Type B pancreatic cell (in vitro differentiated cells): ENCODE measurements at regions not wholly inside any gene's neighbourhood (a gene's known extent, or its start where the extent isn't known, plus 50 kb on each side); places are given as distances from the start of the nearest gene placed in this dataset.

Experiments used
- DNase-seq: peaks from one replicate; pipeline ENCODE4 v3.0.0; 2021; ENCODE audit warnings: mixed read lengths; ENCODE audit not compliant: unreplicated experiment; ENCODE audit errors: extremely low spot score
- H3K27ac Mint-ChIP-seq: 2 replicates; pipeline ENCODE4 v1.8.0; 2021; ENCODE audit warnings: mild to moderate bottlenecking, mixed read lengths
- H3K27me3 Mint-ChIP-seq: 2 replicates; pipeline ENCODE4 v1.8.0; 2021; ENCODE audit warnings: mixed read lengths
- H3K36me3 Mint-ChIP-seq: 2 replicates; pipeline ENCODE4 v1.8.0; 2021; ENCODE audit warnings: mixed read lengths
- H3K4me1 Mint-ChIP-seq: one replicate; pipeline ENCODE4 v1.8.0; 2021; ENCODE audit warnings: mixed read lengths; ENCODE audit not compliant: unreplicated experiment
- H3K4me3 Mint-ChIP-seq: 2 replicates; pipeline ENCODE4 v1.8.0; 2021; ENCODE audit warnings: mild to moderate bottlenecking, mixed read lengths
- H3K9me3 Mint-ChIP-seq: 2 replicates; pipeline ENCODE4 v1.8.0; 2021; ENCODE audit warnings: mixed read lengths
- CTCF ChIP-seq: fragments of 200-600 bp; sonication (generic); conservative IDR thresholded peaks from 2 replicates; pipeline ENCODE4 v1.5.0; 2021; ENCODE audit warnings: antibody characterized with exemption, mild to moderate bottlenecking

DNA sequence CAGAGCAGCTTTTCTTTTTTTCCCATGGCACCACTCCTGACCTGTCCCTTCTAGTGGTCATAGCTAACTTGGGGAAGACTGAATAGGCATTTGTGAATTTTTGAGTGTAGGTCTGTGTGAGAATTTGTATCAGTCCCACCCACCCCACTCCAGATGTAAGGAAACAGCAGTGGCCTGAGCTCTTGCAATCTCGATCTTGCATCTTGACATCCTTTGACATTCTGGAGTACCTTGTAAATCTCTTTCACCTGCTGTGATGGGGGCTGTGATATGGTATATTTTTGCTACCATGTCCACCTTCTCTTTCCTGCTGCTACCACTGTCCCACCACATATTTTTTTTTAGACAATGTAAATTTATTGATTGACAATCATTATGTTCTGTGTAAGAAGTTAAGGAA lies 289.3 kb downstream of the MAP2K6 start:
- no peak for TF ChIP-seq CTCF
- Mint-ChIP-seq H3K9me3 (peaks cover 4% of the 10 kb centered on the region), H3K4me3 (no peak overlapping the region), H3K27ac (no peak overlapping the region), H3K27me3 (no peaks in the 10 kb centered on the region), H3K4me1 (no peaks in the 10 kb centered on the region), H3K36me3 (no peaks in the 10 kb centered on the region)
- DNase-seq, result no peak

DNA sequence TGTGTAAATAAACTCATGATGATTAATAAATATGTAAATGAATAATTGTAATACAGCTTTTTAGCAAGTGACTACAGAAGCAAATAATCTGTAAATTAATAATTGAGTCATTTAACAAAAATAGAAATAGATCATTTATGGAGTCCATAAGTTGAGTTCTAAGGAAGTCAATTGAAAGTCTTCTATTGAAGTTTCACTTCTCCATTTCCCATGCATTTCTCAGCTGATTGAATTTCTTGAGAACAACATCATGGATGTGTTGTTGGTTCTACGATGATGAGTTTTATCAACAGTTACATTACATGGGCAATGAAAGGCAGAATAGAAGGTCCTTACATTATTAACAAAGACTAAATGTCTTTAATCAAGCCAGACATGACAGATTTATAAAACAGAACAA lies 290.4 kb downstream of the MAP2K6 start:
- no peaks in the 10 kb centered on the region for H3K4me1 Mint-ChIP-seq

DNA sequence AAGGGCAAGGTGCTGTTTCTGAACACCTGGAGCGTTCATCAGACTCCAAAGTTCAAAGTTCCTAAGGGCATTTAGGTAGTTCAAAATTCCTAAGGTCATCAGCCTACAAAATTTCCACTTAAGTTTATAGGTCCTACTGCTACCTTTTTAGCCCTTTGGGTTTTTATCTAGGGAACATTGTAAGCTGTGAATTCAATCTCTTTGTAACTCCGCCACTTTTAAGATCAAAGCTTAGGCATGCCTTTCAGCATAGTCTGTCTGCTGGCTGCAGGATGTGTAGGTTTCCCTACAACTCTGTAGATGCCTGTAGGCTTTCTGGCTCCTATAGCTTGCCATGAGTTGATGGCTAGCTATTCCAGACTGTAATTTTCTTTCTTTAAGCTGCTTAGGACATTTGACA lies 291.6 kb downstream of the MAP2K6 start:
- no peak for TF ChIP-seq CTCF
- H3K4me3 Mint-ChIP-seq, result no peak overlapping the region
- peaks cover 9% of the 10 kb centered on the region for H3K4me1 Mint-ChIP-seq
- H3K27me3 Mint-ChIP-seq, result no peaks in the 10 kb centered on the region
- no peak overlapping the region for H3K27ac Mint-ChIP-seq
- H3K36me3 Mint-ChIP-seq, result no peaks in the 10 kb centered on the region
- no peak for DNase-seq
- no peaks in the 10 kb centered on the region for H3K9me3 Mint-ChIP-seq

More for the DNA sequence above, 290.4 kb downstream of the MAP2K6 start:
- no peaks in the 10 kb centered on the region for H3K36me3 Mint-ChIP-seq
- no peak for DNase-seq
- H3K4me3 Mint-ChIP-seq, result no peak overlapping the region
- H3K27ac Mint-ChIP-seq, result no peak overlapping the region
- TF ChIP-seq CTCF, result no peak
- H3K9me3 Mint-ChIP-seq, result no peaks in the 10 kb centered on the region
- H3K27me3 Mint-ChIP-seq, result no peaks in the 10 kb centered on the region

GRCh38 chr17:69709441-69709840 lies 294.9 kb downstream of the MAP2K6 start:
- no peak overlapping the region for H3K27ac Mint-ChIP-seq
- H3K4me1 Mint-ChIP-seq, result peaks cover 33% of the 10 kb centered on the region
- TF ChIP-seq CTCF, result no peak
- DNase-seq, result no peak
- H3K4me3 Mint-ChIP-seq, result no peak overlapping the region
- no peaks in the 10 kb centered on the region for H3K27me3 Mint-ChIP-seq
- no peaks in the 10 kb centered on the region for H3K36me3 Mint-ChIP-seq
- no peaks in the 10 kb centered on the region for H3K9me3 Mint-ChIP-seq

GRCh38 chr17:69710926-69711325 lies 296.4 kb downstream of the MAP2K6 start:
- DNase-seq, result no peak
- H3K4me1 Mint-ChIP-seq, result peaks cover 37% of the 10 kb centered on the region
- no peaks in the 10 kb centered on the region for H3K9me3 Mint-ChIP-seq
- H3K4me3 Mint-ChIP-seq, result no peak overlapping the region
- TF ChIP-seq CTCF, result no peak
- no peaks in the 10 kb centered on the region for H3K27me3 Mint-ChIP-seq
- no peak overlapping the region for H3K27ac Mint-ChIP-seq
- H3K36me3 Mint-ChIP-seq, result no peaks in the 10 kb centered on the region

DNA sequence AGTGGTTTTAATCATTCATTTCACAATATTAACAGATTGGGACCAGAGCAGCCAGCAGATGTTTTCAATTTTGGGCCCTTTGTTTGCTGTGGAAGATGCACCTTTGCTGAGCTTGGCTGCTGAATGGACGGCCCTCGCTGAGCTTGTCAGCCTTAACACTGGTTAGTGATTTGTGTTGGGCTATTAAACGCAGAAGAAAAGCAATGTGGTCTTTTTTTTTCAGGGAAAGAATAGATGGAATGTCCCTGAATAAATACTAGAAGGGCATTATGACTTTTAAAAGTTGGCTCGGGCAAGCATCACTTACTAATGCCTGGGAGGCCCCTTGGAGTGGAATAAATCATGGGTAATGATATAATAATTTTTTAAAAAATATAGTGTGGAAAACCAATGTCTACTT lies 297.0 kb downstream of the MAP2K6 start:
- DNase-seq, result no peak
- no peaks in the 10 kb centered on the region for H3K9me3 Mint-ChIP-seq
- H3K27me3 Mint-ChIP-seq, result no peaks in the 10 kb centered on the region
- H3K36me3 Mint-ChIP-seq, result no peaks in the 10 kb centered on the region
- H3K4me1 Mint-ChIP-seq, result peaks cover 39% of the 10 kb centered on the region
- peak overlapping the region; percentile 11 for H3K4me3 Mint-ChIP-seq
- no peak overlapping the region for H3K27ac Mint-ChIP-seq
- no peak for TF ChIP-seq CTCF
